GM18861 (cell line): ENCODE measurements at regions not wholly inside any gene's neighbourhood (a gene's known extent, or its start where the extent isn't known, plus 50 kb on each side); places are given as distances from the start of the nearest gene placed in this dataset.
A peak's percentile ranks its signal among the peaks of the same experiment; 100 is the strongest.
"Not testable (repeated sequence)": the region's sequence is repeated elsewhere in the genome, so short reads cannot be mapped to it uniquely, and the experiment has no call there.

Experiments used
- ATAC-seq: cut with Tn5 transposase; IDR thresholded peaks from one replicate; pipeline ENCODE4 v1.9.1; 2021; ENCODE audit not compliant: unreplicated experiment

DNA sequence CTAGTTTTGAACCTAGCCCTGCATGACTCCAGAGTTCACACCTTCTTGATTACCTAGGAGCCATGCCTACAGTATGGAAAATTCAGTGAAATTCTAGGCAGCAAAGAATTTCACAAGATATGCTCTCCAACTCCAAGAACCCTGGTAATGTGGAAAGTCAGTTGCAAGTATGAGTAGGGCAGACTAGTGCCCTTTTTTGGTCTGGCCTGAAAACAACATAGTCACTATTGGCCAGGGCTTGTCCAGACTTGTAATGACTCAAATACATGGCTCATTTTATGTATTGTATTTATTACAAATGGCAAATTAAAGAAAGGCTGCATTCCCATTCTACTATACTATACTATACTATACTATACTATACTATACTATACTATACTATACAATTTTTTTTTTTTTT lies 160.4 kb downstream of the ESM1 start:
- ATAC-seq: no peak

DNA sequence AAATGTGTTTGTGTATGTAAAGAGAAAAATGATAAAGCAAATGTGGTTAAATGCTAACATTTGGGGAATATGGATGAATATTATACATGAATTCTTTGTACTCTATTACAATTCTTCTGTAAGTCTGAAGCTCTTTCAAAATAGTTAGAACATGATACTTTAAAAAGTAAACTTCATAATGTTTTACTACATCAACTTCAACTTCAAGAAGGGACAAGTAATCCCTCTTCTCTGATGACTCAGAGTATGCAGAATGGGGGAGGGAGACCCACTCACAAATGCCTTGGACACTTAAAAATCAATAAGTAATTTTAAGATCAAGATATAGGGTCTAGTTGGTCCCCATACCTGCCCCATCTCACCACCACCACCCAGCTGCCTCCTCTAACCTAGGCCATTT lies 162.4 kb downstream of the ESM1 start:
- no peak for ATAC-seq

GRCh38 chr5:54822324-54822687 lies 163.1 kb downstream of the ESM1 start:
- no peak for ATAC-seq

DNA sequence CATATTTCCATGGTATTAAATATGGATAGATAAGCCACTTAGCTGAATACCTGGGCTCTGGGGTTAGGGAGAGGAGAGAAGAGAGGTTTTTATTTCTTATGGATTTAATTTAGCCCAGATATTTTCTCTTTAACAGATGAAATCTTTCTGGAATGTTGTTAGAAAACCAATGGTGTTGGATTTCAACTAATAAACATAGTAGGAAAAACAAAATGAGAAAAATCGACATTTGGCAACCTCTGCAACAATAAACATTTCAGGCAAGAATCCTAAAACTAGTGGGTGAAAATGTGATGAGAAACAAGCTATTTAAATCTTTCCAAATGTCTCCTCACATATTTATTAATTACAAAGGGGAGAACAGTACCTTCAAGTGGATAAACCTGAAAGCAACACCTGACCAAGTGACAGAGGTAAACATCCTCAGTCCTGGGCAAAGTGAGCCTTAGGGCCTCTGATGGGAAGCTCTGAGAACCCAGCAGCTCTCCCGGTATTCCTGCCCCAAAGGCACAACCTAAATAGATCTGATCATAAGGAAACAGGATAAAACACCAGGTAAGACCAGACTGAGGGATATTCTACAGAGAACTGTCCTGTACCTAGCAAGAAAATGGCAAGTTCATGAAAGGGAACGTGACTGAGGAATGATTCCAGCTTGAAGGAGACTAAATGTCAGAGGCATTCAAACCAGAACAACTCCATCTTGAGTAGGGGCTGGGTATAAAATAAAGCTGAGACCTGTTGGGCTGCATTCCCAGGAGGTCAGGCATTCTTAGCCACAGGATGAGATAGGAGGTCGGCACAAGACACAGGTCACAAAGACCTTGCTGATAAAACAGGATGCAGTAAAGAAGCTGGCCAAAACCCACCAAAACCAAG lies 163.7 kb downstream of the ESM1 start:
- no peak for ATAC-seq

- ATAC-seq: no peak
These were observed 164.9 kb downstream of the ESM1 start for GRCh38 chr5:54820346-54821134.

DNA sequence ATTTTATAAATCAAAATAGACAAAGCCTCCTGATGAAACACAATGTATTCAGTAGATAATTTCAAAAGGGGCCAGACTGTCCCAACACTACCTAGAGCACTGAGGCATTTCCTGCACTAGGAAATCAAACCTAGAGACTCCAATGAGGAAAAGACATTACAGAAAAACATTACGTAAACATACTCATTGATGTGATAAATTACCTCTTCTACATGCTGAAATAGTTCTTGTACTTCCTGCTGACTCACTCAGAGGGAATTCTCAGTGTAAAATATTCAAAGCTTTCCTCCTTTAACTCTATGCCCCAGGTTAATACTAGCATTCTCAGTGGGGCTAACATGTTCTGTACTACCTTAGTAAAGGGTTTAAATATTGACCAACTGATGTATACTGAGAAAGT lies 178.0 kb downstream of the ESM1 start:
- ATAC-seq: no peak

DNA sequence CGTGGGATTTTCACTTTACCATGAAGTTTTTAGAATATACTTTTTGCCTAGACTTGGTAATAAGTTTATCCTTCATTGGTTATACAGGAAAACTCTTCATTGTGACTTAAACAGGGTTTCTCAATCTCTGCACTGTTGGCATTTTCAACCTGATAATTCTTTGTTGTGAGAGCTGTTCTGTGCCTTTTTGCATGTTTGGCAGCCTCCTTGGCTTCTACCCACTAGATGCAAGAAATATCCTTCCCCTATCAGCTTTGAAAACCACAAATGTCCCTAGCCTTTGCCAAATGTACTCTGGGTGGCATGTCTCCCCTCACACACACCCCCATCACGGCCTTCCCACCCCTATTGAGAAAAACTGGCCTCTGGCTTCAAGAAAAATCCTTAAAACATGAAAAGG lies 180.9 kb downstream of the ESM1 start:
- ATAC-seq: no peak

- ATAC-seq: no peak
These were observed 181.3 kb downstream of the ESM1 start for GRCh38 chr5:54804086-54804485.

GRCh38 chr5:54803471-54804011 lies 181.9 kb downstream of the ESM1 start:
- ATAC-seq: no peak

- peak; percentile 76 for ATAC-seq
These were observed 185.7 kb downstream of the ESM1 start for GRCh38 chr5:54799645-54800044.

- no peak for ATAC-seq
These were observed 189.6 kb downstream of the ESM1 start for GRCh38 chr5:54795777-54796176.

DNA sequence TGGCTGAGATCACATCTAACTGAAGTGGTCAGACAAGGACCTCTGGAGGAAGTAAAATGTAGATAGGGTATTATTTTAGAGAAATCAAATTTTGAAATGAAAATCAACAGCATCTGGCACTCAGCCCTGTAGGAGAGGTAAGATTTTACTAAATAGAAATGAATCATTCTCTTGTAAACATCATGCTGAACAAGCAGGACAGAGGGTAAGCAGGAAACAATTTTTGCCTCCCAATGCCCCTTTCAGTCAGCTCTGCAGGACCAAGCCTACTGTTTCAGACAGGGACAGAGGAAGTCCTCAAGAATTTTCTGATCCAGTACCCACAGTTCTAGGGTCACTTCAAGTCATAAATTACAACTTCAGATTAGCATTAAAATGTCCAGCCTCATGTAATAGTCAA lies 190.1 kb downstream of the ESM1 start:
- ATAC-seq: no peak

- no peak for ATAC-seq
These were observed 191.0 kb downstream of the ESM1 start for GRCh38 chr5:54794135-54794975.

GRCh38 chr5:54793468-54794134 lies 191.8 kb downstream of the ESM1 start:
- no peak for ATAC-seq

GRCh38 chr5:54792611-54793404 lies 192.6 kb downstream of the ESM1 start:
- ATAC-seq: no peak

GRCh38 chr5:54787910-54788309 lies 197.5 kb downstream of the ESM1 start:
- ATAC-seq: not testable (repeated sequence)

- ATAC-seq: no peak
These were observed 199.4 kb downstream of the ESM1 start for GRCh38 chr5:54785729-54786591.

DNA sequence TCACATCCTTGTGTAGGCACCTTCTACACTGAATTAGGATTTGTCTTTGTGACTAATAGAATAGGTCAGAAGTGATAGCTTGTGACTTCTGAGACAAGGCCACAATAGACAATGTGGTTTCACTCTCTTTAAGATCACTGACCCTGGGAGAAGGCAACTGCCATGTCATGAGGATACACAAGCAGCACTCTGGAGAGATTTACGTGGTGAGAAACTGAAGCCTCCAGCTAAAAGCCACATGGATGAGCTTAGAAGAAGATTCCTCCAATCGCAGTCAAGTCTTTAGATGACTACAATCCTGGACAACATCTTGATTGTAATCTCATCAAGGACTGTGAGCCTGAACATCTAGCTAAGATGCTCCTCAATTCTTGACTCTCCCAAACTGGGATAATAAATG lies 206.6 kb downstream of the ESM1 start:
- ATAC-seq: no peak

DNA sequence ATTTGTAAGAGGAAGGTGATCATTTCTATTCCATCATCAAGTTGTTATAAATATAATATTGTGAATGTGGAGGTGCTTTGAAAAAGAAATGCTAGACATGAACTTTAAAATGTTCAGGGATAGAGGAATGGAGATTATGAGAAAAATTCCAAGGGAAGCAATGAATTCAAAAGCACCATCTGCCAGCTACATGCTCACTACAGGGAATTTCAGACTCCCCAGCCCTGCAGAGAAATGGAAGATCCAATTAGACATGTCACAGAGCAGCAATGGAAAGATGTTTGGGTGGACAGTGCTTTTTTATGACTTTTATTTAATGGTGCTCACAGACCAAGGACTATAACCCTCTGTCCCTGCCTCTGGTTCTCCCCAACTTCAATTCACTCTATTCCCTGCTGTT lies 209.7 kb downstream of the ESM1 start:
- ATAC-seq: no peak
